Stimulated activated CD4-positive, alpha-beta T cell treated with anti-CD3 and anti-CD28 coated beads, Interleukin-1b, Interleukin-23, amount 100 ng/mL, for 24 hours (primary cell): ENCODE measurements at regions not wholly inside any gene's neighbourhood (a gene's known extent, or its start where the extent isn't known, plus 50 kb on each side); places are given as distances from the start of the nearest gene placed in this dataset.

ENCODE experiments used
- DNase-seq, 4 experiments: peaks; one replicate each; pipeline ENCODE4 v3.0.0-alpha.2; 2020; ENCODE audit warnings: low read depth in 4 of 4, low spot score in 1 of 4

DNA sequence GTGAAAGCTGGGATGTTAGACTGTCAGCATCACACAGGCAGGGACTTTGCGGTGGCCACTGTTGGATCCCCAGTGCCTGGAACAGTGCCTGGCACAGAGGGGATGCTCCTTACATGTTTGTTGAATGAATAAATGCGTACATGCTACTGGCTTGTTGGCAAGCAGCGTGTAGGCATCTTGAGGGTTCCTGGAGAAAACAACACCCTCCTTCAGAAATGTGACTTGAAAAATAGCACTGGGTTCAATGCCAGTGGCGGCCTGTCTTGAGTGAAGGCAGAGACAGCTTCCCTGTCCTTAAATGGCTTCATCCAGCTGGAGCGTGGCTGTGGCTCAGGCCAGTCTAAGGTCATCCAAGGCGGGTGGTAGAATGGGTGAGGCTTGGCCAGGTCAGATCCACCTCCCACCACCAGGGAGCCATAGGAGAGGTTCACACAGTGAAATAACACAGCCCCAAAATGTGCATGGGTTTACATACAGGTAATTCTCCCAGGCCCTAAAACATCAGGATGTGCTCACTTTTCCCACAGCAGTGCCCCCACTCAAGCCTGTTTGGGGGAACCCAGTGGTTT, 171.4 kb downstream of the PHETA1 start:
- no peak for DNase-seq

DNA sequence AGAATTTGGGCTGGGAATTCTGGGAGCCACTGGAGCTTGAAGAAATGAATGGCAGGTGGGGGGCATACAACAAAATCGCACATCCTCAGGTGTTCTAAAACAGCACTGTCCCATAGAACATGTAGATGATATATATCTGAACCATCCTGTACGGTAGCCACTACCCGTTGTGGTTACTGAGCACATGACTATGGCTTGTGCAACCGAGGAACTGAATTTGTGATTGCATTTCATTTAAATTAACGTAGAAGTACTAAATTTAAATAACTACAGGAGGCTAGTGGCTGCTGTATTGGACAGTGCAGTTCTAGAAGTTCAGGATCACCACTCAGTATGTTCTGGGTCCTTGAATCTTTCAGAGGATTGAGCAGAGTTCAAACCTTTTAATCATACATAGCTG, 172.4 kb downstream of the PHETA1 start:
- DNase-seq = no peak

DNA sequence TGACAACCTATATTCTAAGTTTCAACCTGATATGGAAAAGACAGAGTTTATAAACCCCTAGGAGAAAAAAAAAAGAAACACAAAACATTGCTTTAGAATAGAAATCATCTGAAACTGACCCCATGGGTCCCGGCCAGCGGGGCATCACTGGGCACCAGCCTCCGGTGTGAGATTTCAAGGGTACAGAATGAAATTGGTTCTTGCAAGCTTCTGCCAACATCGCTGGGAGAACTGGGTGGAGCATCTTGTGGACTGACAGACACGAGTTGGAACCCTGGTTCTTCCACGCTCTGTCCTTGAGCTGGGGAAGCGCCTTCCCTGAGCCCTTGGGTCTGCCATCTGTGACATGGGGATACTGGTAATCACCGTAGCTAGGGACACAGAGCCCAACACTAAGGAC, 173.6 kb downstream of the PHETA1 start:
- no peak for DNase-seq

DNA sequence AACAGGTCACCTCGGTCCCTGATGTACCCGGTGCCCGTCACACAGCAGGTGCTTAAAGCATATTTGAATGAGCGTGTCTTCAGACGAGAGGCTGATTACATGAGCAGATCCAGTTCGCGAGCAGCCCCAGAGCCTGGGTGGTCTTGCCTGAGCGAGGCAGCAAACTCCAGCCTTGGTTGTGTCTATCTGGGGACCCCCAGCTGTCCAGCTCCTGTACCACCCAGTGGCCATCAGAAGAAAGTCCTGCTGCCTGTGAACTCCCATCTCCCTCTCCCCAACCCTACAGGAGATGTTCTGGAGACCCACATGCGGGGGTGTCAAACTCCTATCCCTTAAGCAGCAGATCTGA, 174.2 kb downstream of the PHETA1 start:
- no peak for DNase-seq

DNA sequence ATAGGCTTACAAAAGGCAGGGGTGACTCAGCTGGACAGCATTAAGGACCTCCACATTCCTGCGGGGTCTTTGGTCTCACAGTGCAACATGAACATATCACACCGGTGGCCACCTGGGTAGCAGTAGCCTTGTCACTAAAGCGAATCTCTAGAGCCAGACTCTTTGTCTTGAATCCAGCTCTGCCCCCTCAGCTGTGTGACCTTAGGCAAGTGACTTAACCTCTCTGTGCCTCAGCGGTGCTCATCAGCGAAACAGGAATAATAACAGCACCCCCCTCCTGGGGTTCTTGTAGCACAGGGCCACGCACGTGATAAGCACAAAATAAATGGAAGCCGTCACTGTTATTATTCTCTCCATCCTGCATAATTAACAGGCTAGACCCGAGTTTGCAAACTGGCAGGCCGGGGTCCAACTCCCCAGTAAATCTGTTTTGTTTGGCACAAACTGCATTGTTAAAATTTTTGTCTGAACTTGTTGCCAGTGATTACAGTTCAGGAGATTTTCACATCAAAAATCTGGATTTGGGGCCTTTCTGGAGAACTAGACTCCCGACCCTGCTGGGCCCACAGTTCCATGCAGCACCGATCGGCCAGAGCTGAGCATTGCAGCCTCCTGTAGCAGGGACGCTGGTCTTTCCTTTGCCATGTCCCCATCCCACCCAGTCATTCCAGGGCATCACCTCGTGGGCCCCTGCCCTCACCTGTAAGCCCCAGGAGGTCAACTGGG, 174.8 kb downstream of the PHETA1 start:
- no peak for DNase-seq

DNA sequence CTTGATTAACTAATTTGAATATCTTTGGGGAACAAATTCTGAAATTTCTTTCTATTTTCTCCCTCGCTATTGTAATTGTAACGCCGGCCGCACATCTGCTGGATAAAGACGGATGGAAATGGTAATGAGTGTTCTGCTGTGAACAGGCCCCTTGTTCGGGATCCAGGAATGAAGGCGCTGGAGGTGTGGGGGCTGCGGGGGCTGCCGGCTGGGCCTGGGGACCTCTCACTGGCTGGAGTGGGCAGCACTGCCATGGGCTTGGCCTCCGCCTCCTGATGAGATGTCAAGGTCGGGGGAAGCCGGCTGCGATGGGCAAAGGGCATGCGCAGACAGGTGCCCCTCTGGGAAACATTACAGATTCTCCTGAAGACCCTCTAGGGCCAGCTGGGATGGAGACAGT, 175.4 kb downstream of the PHETA1 start:
- DNase-seq = no peak

DNA sequence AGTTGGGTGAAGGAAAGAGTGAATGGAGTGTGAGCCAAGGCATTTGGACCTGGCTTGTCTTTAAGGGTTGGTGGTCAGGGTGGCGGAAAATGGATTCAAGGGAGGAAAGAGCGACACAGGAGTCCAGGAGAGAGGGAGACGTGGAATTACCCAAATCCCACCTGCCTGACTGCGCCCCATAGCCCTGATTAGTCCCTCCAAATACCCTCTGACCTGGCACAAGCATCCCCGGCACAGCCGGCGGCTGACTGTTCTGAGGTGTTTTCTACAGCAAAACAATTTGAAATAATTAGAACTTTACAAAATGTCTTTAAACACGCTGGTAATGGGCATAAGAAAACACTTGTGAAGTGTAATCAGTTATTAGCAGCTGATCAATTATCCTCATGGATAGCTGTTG, 175.8 kb downstream of the PHETA1 start:
- no peak for DNase-seq

DNA sequence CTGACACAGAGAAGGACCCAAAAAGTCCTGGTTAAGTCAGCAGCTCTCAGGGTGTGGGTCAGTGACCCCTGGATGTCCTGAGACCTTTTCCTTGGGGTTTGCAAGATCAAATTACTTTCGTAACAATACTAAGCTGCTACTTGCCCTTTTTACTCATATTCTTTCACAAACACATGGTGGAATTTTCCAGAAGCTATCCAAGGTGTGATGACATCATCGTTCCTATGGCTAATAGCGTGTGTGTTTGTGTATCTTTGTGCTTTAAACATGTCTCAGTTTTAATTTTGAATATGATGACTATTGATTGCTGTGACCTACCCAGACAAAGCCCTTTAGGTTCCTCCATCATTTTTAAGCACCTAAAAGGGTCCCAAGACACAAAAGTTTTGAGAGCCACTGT, 176.2 kb downstream of the PHETA1 start:
- DNase-seq = no peak

DNA sequence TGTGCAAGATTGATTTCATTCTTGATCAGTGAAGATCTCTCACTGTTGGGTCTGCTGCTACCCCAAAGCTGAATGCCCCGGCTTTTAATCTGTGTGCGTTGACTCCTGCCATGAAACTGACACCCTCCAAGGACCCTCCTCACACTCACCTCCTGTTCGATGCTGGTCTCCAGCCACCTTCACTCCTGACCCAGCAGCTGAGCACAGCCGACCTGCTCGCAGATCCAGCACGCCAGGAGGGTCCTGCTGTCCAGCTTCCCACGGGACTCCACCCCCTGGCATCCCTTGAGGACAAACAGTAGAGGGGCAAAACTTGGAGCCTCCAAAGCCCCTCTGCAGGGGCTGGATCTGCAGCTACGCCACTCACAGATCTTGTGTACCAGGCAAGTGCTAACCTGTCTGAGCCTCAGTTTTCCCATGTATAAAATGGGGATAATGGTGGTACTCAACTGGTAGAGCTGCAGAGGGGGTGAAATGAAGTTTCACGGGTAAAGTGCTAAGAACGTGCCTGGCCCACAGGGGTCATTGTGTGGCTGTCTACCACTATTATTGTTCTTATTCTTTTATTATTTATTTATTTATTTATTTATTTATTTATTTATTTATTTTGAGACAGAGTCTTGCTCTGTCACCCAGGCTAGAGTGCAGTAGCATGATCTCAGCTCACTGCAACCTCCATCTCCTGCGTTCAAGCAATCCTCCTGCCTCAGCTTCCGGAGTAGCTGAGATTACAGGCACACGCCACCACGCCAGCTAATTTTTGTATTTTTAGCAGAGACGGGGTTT, 178.0 kb downstream of the PHETA1 start:
- DNase-seq = no peak

DNA sequence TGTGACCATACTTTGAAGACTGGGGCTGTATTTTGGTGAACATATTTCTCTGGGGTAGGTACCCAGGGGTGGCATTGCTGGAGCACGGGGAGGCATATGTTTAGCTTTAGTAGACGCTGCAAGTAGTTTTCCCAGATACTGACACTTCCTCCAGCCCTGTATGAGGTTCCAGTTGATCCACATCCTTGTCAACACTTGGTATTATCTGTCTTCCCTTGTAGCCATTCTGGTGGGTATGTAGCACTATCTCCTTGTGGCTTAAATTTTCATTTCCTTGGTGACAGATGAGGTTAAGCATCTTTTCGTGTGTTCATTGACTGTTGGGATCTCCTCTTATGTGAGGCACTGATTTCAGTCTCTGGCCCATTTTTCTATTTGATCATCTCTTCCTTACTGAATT, 179.1 kb downstream of the PHETA1 start:
- DNase-seq = no peak

DNA sequence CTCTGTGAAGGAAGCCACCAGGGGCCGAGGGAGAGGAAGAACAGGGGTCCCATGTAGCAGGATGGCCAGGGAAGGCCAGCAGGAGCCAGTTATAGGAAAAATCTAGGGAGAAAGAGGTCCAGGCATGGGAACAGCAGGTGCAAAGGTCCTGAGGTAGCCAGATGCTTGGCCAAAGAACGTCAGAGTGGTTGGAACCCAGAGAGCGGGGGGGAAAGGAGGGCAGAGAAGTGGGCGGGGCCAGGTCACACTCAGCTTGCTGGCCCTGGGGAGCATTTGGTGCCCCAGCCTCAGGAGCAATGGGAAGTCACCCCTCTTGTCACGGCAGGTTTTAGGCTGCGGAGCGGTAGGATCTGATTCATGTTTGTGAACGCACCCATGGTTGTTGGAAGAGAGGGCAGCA, 180.5 kb downstream of the PHETA1 start:
- DNase-seq = no peak

DNA sequence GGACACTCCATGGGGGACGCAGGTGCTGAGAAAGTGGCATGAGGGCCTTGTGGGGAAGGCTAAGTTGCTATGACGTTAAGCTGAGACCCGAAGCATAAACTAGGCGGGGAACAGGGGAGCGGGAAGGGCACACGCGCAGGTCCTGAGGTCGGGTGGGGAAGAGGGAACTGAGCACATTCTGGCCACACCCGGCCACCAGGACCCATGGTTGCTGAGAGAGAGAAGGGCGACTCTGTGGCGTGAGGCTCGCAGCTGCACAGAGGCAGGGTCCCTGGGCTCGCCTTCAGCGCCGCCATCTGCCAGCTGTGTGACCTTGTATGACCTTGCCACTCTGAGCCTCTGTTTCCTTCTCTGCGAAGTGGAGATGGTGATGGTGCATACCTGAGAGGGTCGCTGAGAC, 182.5 kb downstream of the PHETA1 start:
- DNase-seq = no peak

DNA sequence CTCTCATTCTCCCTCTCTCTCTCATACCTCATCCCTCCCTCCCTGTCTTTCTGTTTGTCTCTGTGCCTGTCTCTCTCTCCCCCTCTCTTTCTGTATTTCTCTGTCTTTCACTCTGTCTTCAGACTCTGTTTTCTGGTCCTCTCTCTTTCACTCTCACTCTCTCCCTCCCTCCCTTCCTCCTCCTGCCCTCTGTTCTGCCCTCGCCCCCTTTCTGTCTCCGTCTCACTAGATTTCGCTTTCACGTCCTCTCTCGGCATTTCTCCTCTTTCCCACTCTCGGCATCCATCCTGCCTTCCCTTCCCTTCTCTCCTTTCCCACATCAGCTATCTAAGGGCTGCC, 183.0 kb downstream of the PHETA1 start:
- no peak for DNase-seq

DNA sequence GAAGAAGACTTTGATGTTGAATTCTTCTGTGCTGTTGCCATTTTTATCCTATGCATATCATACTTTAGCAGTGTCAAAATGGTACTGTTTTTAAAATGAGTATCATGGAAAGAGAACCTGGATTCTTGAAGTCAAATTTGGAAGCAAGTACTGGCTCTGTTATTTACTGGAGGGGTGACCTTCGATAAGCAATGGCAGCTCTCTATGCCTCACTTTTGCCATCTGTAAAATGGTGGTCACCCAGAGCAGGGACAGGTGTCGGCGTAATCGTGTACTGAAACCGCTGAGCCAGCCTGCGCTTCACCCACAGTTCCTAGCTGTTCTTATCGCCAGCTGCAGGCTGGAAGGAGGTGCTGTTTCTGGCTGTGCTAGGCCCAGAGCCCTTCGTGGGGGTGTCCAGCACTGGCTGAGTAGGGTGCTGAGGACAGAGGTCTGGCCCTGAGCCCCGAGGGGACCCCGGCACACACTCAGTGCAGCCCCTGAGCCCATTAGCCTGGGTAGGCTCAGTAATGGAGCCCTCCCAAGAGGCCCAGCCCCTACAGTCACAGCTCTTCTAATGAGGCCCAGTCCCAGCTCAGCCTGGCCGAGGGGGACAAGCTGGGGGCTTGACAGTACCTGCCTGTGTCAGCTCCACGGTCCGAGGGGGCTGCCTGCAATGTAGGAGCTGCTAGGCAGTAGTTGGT, 183.5 kb downstream of the PHETA1 start:
- DNase-seq = no peak

DNA sequence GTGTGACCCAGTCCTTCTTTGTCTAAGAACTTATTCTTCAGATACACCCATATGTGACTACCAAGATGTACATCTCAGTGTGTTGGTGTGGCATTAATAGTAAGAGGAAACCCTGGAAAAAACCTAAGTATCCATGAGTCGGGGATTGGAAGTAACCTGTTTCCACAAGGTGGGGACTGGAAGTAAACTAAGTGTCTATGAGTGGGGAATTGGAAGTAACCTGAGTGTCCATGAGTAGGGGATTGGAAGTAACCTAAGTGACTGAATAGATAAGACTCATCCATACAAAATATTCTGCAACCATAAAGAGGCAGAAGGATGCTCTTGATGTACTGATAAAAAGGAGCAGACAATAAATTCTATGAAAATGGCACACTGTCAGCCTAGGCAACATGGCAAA, 184.7 kb downstream of the PHETA1 start:
- no peak for DNase-seq

DNA sequence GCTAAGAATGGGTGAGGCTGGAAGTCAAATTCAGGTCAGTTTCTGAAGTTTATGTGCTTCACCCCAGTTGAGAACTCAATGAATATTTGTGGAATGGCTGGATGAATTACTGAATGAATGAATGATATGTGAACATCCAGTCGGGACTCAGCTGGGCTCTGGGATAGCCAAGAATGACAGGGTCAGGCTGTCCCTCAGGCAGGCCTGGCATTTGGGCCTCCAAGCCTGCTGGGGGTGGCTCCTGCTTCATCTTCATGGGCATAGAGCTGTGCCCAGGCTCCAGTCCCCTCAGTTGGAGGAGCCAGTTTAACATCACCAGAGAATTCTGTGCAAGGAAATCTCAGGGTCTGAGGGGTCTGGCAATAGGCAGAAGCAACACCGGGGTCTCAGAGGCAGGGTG, 185.8 kb downstream of the PHETA1 start:
- DNase-seq = no peak

DNA sequence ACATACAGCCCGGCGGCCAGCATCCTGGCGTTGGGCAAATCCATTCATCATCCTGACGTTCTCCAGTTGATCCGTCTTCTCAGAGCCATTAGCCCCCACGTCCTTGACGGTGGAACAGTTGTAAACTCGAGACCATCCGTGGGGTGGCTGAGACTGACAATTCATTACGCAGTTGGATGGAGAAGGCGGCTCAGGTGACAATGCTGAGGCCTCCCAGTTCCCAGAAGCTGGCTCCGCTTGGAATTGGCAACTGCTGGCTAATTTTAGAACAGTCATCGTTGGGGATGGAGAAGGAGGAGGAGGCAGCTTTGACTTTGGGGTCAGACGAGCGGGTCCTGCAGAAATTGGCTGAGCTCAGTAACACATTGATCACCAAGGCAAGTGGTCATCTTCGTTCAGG, 186.5 kb downstream of the PHETA1 start:
- DNase-seq = no peak

DNA sequence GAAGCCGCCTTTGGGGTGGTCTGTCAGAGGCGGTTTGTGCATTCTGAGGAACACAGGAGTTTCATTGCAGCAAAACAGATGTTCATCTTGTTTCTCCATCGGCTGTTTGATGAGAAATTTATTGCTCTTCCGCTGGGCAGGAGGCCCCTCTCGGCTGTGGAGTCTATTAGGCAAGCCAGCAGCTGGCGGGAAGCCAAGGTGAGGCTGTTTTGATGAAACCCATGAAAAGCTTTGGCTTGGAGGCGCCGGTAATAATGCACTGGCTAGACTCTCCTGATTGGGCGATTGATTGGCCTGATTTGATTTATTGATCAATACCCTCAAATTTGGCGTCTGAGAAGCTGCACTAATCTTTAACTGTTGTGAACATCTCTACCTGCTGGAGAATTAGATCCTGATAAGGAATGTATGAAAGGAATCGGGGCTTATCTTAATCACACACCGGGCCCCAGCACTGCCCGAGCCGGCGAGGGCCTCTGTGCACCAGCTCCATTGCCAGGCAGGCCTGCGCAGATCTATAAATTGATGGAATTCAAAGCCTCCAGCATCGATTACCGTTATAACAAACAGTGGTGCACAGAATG, 187.7 kb downstream of the PHETA1 start:
- DNase-seq = no peak

DNA sequence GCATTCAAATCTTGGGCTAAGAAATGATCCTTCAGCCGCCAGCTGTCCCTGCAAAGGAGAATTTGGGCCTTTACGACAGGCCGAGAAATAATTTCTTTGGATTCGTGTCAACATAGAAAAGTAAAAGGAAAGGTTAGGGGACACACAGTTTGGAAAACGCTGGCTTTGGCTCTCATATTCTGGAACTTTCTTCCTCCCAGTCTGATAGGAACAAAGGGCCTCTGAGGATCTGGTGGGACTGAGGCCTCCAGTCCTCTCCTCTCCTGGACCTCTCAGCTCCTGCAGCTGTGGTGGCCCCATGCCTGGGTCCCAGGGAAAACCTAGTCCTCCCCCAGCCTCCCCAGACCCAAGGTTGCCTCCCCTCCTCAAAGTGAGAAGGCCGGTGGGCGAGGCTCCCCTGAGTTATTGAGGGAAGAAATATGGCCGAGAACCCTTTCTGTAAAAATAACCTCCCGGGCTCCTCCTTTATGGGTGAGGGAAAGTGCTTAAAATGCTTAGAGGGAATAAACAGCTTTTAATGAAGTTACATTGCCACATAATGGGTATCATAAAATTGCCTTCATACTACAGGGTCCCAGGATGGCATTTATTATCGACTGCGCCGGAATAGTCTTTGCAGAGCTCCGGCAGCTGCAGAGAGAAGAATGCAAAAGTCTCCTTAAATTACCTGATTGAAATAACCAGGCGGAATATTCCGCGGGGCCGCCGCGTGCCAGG, 188.3 kb downstream of the PHETA1 start:
- no peak for DNase-seq

DNA sequence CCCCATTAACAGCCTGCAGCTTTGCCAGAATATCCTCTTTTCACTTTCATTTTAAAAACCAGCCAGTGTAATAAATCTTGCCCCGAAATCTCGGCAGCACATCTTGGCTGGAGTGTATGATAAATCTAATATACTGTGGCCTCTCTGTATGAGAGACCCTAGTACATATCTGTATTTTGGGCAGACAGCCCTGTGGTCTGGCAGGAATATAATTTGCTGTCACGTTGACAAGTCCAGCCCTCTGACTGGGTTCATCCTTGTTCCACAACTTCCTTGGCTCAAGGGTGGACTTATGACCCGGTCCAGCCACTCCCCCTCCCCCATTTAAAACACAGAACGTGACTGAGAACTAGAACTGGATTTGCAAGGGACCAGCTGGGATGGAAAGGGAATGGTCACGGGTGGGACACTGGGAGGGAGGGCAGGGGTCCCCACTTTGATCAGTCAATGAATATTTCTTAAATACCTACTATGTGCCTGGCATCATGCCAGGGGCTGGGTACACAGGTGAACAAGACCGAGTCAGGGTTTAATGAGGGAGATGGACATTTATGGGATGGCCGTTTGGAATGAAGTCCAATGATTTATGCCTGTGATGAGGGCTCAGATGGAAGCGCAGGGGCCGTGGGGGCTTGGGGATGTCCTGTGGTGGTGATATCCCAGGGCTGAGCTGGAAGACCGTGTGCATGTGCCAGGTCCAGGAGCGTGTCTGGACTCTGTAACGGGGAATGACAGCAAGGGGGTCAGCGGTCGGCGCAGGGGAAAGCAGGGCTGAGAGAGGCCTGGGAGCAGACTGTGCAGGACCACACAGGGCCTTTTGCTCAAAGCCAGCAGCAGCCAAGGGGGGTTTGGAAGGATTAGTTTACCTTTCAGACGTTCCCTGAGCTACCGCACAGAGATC, 190.5 kb downstream of the PHETA1 start:
- no peak for DNase-seq
